ENCODE measurements at regions not wholly inside any gene's neighbourhood (a gene's known extent, or its start where the extent isn't known, plus 50 kb on each side); places are given as distances from the start of the nearest gene placed in this dataset.

GRCh38 chr10:64732372-64732957 lies 1211.3 kb downstream of the REEP3 start:
- H3K36me3 ChIP-seq (ENCODE audit: control insufficient read depth, insufficient read depth, low read length) = no peaks in the 10 kb centered on the region
- H3K4me1 Mint-ChIP-seq = peaks cover 5% of the 10 kb centered on the region
- no peak overlapping the region for H3K27ac ChIP-seq (ENCODE audit: low read depth, low read length)
- no peak overlapping the region for H3K4me3 Mint-ChIP-seq
- no peak for DNase-seq
- TF ChIP-seq CTCF (conservative IDR thresholded peaks at IDR 0.05) = no peak
- WGBS, 2 experiments (ENCODE audit: insufficient coverage in 1 of 2, insufficient read length in 1 of 2) = 94 to 97% methylated on average over 8 of the region's 8 CpGs
- no peak overlapping the region for H3K27ac Mint-ChIP-seq
- peaks cover 28% of the 10 kb centered on the region for H3K9me3 ChIP-seq (ENCODE audit: control insufficient read depth, low read length)
- no peaks in the 10 kb centered on the region for H3K4me1 ChIP-seq (ENCODE audit: control insufficient read depth, insufficient read depth, low read length)
- H3K4me3 ChIP-seq (ENCODE audit: low read length) = no peak overlapping the region
- H3K36me3 Mint-ChIP-seq (ENCODE audit: low read depth) = peaks cover 9% of the 10 kb centered on the region
- no peak overlapping the region for H3K9ac ChIP-seq (ENCODE audit: extremely low read depth, low read length, poor library complexity, severe bottlenecking)
- no peaks in the 10 kb centered on the region for H3K27me3 ChIP-seq (ENCODE audit: control insufficient read depth, insufficient read depth, low read length, poor library complexity, severe bottlenecking)
- peaks cover 39% of the 10 kb centered on the region for H3K9me3 Mint-ChIP-seq
- H3K27me3 Mint-ChIP-seq (ENCODE audit: insufficient read depth) = no peaks in the 10 kb centered on the region

- Histone ChIP-seq H3K4me3 (ENCODE audit: low read length) (no peak overlapping the region), H3K9me3 (ENCODE audit: control insufficient read depth, low read length) (peaks cover 18% of the 10 kb centered on the region), H3K27ac (ENCODE audit: low read depth, low read length) (no peak overlapping the region), H3K36me3 (ENCODE audit: control insufficient read depth, insufficient read depth, low read length) (no peaks in the 10 kb centered on the region), H3K9ac (ENCODE audit: extremely low read depth, low read length, poor library complexity, severe bottlenecking) (no peak overlapping the region), H3K27me3 (ENCODE audit: control insufficient read depth, insufficient read depth, low read length, poor library complexity, severe bottlenecking) (no peaks in the 10 kb centered on the region), H3K4me1 (ENCODE audit: control insufficient read depth, insufficient read depth, low read length) (no peaks in the 10 kb centered on the region)
- no peaks in the 10 kb centered on the region for H3K27me3 Mint-ChIP-seq (ENCODE audit: insufficient read depth)
- peaks cover 29% of the 10 kb centered on the region for H3K9me3 Mint-ChIP-seq
- peaks cover 6% of the 10 kb centered on the region for H3K36me3 Mint-ChIP-seq (ENCODE audit: low read depth)
- peak; percentile 77 for TF ChIP-seq CTCF (conservative IDR thresholded peaks at IDR 0.05)
- no peak overlapping the region for H3K27ac Mint-ChIP-seq
- H3K4me3 Mint-ChIP-seq = no peak overlapping the region
- H3K4me1 Mint-ChIP-seq = peaks cover 5% of the 10 kb centered on the region
- DNase-seq = peak; percentile 57
Measured at GRCh38 chr10:64733980-64734379, 1212.8 kb downstream of the REEP3 start.

GRCh38 chr10:64738462-64738861 lies 1217.3 kb downstream of the REEP3 start:
- DNase-seq = no peak
- no peak overlapping the region for H3K27ac Mint-ChIP-seq
- H3K4me3 Mint-ChIP-seq = no peak overlapping the region
- TF ChIP-seq CTCF (conservative IDR thresholded peaks at IDR 0.05) = no peak
- Histone ChIP-seq H3K4me3 (ENCODE audit: low read length) (no peak overlapping the region), H3K9ac (ENCODE audit: extremely low read depth, low read length, poor library complexity, severe bottlenecking) (no peak overlapping the region), H3K36me3 (ENCODE audit: control insufficient read depth, insufficient read depth, low read length) (no peaks in the 10 kb centered on the region), H3K4me1 (ENCODE audit: control insufficient read depth, insufficient read depth, low read length) (no peaks in the 10 kb centered on the region), H3K27me3 (ENCODE audit: control insufficient read depth, insufficient read depth, low read length, poor library complexity, severe bottlenecking) (no peaks in the 10 kb centered on the region), H3K27ac (ENCODE audit: low read depth, low read length) (no peak overlapping the region), H3K9me3 (ENCODE audit: control insufficient read depth, low read length) (peaks cover 29% of the 10 kb centered on the region)
- H3K4me1 Mint-ChIP-seq = no peaks in the 10 kb centered on the region
- H3K36me3 Mint-ChIP-seq (ENCODE audit: low read depth) = peaks cover 2% of the 10 kb centered on the region
- no peaks in the 10 kb centered on the region for H3K27me3 Mint-ChIP-seq (ENCODE audit: insufficient read depth)
- WGBS, 2 experiments (ENCODE audit: insufficient coverage in 1 of 2, insufficient read length in 1 of 2) = 88 to 93% methylated on average over 1 to 2 of the region's 2 CpGs
- H3K9me3 Mint-ChIP-seq = peaks cover 23% of the 10 kb centered on the region
